SIG-M5 treated with dmso at 0.1 percent for 504 hours (cell line): ENCODE measurements at regions not wholly inside any gene's neighbourhood (a gene's known extent, or its start where the extent isn't known, plus 50 kb on each side); places are given as distances from the start of the nearest gene placed in this dataset.

Source experiments
- DNase-seq: peaks from one replicate; lab custom pipeline; 2025; ENCODE audit not compliant: unreplicated experiment; lab: John Stamatoyannopoulos, UW

DNA sequence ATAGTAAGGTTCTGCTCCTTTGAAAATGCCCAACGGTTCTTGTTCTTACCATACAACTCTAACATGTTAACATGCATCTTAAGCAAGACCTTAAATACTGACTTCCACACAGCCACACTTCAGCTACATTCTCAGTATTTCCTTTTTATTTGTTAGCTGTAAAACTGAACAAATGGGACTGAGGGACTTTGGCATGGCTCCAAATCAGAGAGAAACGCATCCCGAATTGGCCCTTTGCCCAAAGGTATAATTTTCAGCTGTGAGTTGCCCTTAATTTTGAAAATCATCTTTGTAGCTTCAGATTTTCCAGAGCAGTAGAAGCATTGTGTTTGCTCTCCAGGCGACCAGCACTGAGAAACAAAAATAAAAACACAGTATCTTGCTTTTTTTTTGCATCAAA, 56.4 kb downstream of the NEUROD6 start:
- DNase-seq = no peak

GRCh38 chr7:31271641-31272405, 68.7 kb downstream of the NEUROD6 start:
- DNase-seq = no peak

DNA sequence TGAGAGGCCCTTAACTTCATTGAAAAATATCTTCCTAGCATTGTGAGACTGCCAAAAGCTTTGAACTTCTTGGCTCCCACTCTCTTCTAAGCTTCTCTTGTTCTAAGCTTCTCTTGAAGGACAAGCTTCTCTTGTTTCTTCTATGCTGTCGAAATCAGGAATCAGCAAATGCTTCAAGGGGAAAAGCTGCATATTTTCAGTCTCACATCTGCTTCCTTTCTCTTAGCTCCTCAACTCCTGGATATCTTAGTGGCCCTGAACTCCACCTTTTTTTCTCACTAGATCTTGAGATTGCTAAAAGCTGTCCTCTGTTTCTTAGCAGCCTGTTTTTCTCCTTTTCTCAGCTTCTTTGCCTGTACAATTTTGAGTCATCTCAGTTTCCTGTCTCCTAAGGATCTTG, 73.0 kb downstream of the NEUROD6 start:
- DNase-seq = no peak

DNA sequence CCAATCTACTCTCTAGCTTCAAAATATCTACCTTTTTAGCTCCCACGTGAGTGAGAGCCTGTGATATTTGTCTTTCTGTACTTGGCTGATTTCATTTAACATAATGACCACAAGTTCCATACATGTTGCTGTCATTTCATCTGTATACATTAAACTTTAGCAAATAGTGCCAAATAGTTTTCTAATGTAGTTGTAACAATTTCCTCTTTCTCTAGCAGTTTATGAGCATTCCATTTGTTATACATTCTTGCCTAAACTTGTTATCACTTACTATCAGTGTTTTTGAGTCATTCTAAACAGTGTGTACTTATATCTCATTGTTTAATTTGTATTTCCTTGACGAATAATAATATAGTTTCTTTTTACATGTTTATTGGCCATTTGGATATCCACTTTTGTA, 77.2 kb downstream of the NEUROD6 start:
- no peak for DNase-seq

- no peak for DNase-seq
These were observed 79.2 kb downstream of the NEUROD6 start for GRCh38 chr7:31261341-31261740.

GRCh38 chr7:31260851-31261250, 79.7 kb downstream of the NEUROD6 start:
- no peak for DNase-seq

- no peak for DNase-seq
These were observed 82.1 kb downstream of the NEUROD6 start for GRCh38 chr7:31258391-31258790.

DNA sequence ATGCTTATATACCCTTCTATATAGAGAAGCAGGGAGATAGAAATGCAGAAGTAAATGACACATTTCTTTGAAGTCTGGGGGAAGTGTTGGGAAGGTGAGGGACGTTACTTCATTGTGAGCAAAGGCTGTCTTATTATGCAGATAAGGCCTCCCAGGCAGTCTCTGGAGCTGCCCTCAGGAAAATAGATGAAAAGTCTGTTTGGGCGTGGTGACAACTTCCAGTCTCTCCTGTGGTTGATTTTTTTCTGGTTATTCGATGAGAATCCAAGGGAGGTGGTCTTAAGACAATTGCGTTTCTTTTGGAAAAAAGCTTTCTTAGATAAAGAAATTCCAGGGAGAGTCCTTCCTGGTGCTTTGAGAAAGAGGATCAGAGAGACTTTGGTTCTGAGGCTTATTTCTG, 84.0 kb downstream of the NEUROD6 start:
- no peak for DNase-seq

GRCh38 chr7:31254926-31255325, 85.6 kb downstream of the NEUROD6 start:
- DNase-seq = no peak

DNA sequence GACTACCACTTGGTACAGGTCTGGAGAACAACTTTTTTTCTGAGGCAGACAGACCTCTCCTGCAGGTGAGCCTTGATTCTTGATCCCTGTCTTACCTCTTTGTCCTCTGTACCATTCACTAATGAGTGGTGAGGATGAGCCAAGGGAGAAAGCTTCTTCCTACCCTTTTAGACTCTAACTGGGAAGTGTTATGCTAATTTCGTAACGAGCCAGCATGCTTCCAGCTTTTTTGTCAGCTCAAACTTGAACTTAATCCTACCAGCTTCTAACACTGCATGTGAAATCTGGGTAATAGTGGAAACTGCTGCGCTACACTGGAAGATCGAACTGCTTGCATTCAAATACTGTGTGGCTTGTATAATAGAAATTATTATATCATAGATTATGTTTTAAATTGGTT, 87.0 kb downstream of the NEUROD6 start:
- no peak for DNase-seq

DNA sequence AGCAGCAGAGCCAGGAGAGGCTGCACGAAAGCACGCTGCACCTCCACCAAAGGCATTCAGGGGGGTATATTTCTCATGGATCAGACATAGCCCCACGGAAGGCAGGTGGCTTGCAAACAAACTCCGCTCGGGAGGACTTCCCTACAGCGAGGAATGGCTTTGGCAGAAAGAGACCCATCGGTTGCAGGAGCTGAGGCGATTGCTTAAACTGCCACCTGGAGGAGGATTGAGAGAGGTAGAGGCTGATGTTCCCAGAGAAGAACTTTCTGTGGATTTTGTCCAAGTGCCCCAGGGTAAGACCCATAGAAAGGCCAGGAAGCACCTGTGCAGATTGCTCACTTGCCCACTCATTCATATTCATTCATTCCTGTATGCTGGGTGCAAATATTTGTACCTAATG, 89.1 kb downstream of the NEUROD6 start:
- DNase-seq = peak; percentile 6

DNA sequence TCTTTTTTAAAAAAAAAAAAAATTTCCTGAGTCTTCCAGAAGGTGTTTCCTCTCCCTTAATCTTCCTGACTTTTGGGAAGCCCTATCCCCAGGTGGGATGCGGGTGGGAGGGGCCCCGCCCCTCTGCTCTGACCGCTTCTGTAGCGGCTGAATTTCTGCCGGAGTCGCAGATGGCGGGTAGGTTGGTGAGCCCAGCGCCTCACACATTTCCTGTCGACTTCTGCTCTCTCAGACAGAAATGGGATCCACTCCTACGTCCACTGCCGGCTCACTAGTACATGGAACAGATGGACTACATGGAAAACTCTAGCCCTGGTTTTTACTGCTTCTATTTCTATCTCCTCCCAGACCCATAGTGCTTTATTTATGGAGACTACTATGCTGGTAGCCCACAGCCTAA, 90.9 kb downstream of the NEUROD6 start:
- no peak for DNase-seq

DNA sequence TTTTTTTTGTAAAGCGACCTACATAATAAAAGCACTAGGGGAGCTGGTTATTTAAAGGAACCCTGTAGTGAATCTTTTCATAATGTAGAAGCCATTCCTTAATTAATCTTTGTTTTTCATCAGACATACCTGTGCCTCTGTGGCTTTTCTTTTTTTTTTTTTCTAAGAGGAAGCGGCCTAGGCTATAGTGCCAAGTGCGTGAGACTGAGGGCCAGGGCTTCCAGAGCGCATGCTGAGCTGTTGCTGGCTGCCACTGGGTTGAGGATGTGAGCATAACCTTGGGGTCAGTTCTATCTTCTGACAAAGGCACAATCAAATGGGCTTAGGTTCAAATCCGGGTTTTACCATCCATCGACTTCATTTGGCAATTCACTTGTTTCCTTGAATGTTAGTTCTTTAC, 103.7 kb downstream of the NEUROD6 start:
- no peak for DNase-seq

- DNase-seq = no peak
These were observed 105.5 kb downstream of the NEUROD6 start for GRCh38 chr7:31234836-31235605.

DNA sequence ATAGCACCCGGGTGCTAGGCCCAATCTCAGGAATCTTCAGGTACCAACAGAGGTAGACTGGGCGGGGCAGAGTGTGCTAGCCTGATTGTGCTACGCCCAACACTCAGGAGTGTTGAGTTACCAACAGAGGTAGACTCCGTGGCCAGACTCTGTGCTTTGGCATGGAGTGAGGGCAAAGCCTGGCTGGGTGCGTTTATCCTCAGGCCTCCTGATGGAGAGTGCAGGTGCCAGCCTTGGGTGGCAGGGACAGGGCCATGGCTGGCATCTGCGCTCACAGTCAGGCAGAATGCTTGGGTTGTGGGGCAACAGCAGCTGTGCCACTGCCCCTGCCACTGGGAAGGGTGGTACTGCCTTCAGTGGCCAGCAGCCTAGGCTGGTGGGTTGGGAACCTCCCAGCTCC, 111.6 kb downstream of the NEUROD6 start:
- no peak for DNase-seq

GRCh38 chr7:31214751-31215150, 125.8 kb downstream of the NEUROD6 start:
- DNase-seq = no peak

GRCh38 chr7:31211281-31211680, 129.2 kb downstream of the NEUROD6 start:
- DNase-seq = no peak

DNA sequence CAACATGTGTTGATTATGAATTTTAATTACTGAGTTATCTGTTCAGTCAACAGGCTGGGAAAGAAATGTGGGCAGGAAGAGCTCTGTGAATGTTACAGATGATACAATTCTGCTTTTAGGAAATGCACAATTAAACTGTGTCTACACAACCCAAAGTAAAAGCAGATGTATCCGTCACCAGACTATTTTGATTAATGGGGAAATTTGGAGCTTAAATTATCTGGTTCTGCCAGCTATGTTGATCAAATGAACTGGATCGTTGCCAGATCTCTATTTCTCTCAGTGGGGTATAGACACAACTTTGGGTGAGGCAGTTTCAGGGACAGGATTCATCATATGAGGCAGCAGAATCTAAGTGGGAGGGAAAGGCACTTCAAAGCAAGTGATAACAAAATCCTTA, 136.5 kb downstream of the NEUROD6 start:
- no peak for DNase-seq

DNA sequence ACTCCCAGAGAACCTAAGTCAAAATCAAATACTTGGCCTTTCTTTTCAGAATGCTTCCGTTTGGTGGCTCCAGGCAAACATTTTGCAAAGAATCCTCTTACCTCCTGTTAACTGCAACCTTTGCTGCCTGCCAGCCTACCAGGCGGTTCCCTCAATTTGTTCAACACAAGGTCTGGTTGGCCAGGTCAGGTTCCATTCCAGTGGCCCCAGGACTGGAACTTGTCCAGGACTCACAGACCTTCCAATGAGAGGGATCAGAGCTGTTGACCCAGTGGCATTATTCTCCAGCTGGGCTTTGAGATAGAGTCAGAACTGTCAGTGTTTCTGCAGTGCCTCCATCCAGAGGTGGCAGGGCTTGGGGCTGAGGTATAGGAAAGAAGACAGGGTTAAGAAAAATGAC, 137.0 kb downstream of the NEUROD6 start:
- no peak for DNase-seq

- DNase-seq = no peak
These were observed 137.7 kb downstream of the NEUROD6 start for GRCh38 chr7:31202801-31203200.

DNA sequence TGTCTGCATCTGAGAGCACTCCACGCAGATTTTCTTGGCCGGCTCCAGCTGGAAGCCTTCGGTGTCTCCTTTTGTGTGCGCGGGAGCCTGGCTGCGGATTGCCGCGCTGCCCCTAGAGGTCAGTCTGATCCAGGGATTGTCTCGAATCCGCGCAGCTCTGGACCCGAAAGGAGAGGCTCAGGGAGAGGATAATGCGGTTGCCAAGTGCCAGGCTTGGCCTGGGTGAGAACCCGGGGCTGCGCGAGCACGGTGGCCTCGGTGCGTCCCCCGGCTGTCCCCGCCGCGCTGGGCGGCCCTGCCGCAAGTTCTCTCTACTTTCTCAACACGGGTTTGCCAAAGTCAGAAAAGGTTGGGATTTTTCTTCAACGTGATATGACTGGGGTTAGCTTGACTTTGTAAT, 140.9 kb downstream of the ADCYAP1R1 start:
- DNase-seq = peak; percentile 35

GRCh38 chr7:31190906-31191305, 138.8 kb downstream of the ADCYAP1R1 start:
- no peak for DNase-seq

- no peak for DNase-seq
These were observed 134.1 kb downstream of the ADCYAP1R1 start for GRCh38 chr7:31186202-31186601.
